HG03575 (cell line): ENCODE measurements at regions not wholly inside any gene's neighbourhood (a gene's known extent, or its start where the extent isn't known, plus 50 kb on each side); places are given as distances from the start of the nearest gene placed in this dataset.
"Not testable (repeated sequence)": the region's sequence is repeated elsewhere in the genome, so short reads cannot be mapped to it uniquely, and the experiment has no call there.

Source experiments
- ATAC-seq: cut with Tn5 transposase; IDR thresholded peaks from one replicate; pipeline ENCODE4 v1.9.1; 2021; ENCODE audit not compliant: unreplicated experiment, insufficient number of reproducible peaks, low FRiP score; ENCODE audit errors: extremely low read depth

GRCh38 chrX:67213686-67214085, 330.1 kb upstream of the AR start:
- ATAC-seq = not testable (repeated sequence)

- ATAC-seq = no peak
Measured at GRCh38 chrX:67207912-67208311, 335.9 kb upstream of the AR start.

DNA sequence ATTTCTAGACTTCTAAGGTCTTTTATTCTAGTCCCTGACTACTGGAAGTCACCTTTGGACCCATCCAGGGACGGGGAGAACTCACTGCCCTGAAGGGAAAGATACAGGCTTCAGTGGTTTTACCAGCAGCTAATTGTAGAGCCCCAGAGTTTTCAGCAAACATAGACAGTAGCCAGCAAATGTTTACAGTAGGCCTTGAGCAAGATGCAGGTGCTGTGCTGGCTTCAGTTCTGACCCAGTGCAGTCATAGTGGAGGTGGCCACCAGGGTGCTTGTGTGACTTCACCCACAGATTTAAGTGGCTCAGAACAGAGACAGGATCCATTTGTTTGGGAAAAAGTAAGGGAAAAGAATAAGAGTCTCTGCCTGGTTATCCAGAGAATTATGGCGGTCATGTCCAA, 384.4 kb upstream of the AR start:
- ATAC-seq = no peak

DNA sequence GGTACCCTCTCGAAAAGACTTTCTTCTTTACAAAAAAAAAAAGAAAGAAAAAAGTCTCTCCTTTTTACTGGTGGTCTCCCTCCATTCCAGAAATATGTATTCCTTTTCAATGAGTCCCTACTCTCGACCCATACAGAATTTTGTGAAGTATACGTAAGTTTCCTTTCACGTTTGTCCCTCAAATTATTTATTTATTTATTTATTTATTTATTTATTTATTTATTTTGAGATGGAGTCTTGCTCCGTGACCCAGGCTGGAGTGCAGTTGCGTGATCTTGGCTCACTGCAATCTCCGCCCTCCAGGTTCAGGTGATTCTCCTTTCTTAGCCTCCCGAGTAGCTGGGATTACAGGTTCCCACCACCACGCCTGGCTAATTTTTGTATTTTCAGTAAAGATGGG, 429.2 kb upstream of the AR start:
- no peak for ATAC-seq

GRCh38 chrX:67105758-67106116, 438.1 kb upstream of the AR start:
- no peak for ATAC-seq

DNA sequence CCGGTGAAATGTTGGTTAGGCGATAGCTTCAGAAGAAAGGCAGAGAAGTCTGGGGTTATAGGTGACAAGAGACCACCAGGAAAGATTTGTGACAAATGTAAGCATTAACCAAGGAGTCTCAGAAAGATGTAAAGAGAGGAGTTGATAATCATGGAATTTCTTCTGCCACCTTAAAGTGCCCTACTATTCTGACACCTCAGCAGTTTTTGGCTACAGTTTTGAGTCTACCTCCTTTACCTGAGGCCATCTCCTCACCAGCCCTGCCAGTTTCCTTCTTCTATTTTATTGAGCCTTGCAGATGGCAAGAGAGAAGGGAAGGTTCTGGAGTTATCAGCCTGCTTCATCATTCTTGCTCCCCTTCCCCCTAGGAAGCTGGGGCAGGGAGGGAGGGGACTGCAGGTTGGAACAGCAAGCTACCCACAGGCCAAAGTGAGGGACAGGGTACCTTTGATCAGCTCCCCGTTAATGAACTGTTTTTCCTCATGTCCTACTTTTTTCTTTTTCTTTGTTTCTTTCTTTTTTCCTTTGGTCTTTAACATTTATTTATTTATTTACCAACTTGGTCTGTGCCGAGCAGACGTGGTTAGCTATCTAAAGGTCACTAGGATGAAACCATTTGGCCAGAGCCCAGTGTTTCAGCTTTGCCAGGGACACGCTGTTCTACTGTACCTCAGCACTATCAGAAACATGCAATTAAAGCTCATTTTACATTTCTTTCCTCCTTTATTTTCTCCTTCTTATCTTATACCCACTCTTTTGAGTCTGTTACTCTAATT, 438.7 kb upstream of the AR start:
- no peak for ATAC-seq

GRCh38 chrX:67100031-67100884, 443.6 kb upstream of the AR start:
- ATAC-seq = no peak

GRCh38 chrX:67094061-67094460, 449.8 kb upstream of the AR start:
- ATAC-seq = no peak

- ATAC-seq = no peak
Measured at GRCh38 chrX:67050760-67051159, 411.9 kb upstream of the EDA2R start.

DNA sequence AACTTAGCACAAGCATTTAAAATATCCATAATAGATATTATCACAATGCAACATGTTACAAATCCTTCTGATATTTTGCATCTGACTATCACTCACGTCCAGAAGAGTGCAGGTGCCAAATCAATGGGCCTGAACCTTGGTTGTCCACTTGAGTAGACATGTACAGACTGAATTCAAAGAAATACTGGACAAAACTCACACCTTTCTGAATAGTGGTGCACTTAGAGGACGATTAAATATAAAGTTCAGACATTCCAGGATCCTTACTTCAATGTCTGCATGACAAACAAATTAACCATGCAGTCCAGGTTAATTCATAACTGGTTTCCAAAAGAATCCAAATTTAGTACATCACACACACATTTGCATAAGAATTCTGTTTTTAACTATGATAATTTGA, 406.0 kb upstream of the EDA2R start:
- ATAC-seq = no peak

DNA sequence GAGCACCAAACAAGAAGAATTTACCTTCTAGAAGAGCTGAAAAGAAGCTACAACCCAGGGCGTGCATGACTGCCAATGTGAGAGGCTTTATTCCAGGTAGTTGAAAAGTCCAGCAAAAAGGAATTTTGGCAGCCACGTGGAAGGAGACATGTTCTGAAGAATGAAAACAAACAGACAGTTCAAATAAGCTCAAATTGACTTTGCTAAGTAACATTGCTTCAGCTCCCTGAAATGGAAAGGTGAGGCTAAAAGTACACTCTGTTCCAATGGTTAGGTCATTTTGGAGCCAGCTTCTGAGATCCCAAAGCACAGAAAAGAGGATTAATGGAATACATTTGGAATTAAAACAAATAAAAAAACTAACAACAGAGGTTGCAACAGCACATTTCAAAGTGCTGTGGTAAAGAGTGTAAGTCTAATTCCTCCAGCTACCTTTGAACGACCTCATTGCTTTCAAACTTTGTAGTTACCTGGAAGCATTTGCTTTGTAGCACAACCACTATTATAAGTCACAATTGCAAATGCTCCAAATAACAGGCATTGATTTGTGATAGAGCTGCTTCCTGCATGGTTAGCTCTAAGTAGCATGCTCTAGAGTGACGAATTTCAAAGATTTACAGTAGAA, 405.3 kb upstream of the EDA2R start:
- no peak for ATAC-seq

DNA sequence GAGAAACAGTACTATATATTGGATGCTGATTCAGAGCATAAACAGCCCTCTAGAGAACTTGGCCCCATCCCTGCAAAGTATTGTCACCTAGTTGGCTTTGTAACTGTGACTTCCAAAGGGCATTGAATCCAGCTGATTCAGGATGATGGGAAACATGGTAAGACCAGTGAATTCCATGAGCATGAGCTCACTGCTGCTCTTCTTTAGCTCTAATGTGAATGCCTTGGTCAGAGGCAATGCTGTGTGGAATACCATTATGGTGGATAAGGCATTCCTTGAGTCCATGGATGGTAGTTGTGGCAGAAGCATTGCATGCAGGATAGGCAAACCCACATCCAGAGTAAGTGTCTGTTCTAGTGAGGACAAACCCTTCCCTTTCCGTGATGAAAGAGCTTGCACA, 365.6 kb upstream of the EDA2R start:
- no peak for ATAC-seq

DNA sequence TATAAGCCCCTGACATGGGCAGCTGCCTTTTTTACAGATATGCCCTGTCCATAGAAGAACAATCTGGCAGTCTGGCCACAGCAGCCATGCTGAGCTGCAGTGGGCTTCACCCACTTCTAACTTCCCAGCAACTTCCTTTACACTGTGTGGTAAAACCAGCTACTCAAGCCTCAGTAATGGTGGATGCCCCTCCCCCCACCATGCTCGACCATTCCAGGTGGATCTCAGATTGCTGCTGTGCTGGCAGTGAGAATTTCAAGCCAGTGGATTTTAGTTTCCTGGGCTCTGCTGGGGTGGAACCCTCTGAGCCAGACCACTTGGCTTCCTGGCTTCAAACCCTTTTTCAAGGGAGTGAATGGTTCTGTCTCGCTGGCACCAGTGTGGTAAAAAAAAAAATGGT, 355.9 kb upstream of the EDA2R start:
- ATAC-seq = no peak

DNA sequence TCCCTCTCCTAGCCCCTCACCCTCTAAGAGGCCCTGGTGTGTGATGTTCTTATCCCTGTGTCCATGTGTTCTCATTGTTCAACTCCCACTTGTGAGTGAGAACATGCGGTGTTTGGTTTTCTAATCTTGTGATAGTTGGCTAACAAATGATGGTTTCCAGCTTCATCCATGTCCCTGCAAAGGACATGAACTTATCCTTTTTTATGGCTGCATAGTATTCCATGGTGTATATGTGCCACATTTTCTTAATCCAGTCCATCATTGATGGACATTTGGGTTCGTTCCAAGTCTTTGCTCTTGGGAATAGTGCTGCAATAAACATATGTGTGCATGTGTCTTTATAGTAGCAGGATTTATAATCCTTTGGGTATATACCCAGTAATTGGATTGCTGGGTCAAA, 353.2 kb upstream of the EDA2R start:
- not testable (repeated sequence) for ATAC-seq

GRCh38 chrX:66988331-66988730, 349.5 kb upstream of the EDA2R start:
- no peak for ATAC-seq

- no peak for ATAC-seq
Measured at GRCh38 chrX:66961665-66962064, 322.8 kb upstream of the EDA2R start.

DNA sequence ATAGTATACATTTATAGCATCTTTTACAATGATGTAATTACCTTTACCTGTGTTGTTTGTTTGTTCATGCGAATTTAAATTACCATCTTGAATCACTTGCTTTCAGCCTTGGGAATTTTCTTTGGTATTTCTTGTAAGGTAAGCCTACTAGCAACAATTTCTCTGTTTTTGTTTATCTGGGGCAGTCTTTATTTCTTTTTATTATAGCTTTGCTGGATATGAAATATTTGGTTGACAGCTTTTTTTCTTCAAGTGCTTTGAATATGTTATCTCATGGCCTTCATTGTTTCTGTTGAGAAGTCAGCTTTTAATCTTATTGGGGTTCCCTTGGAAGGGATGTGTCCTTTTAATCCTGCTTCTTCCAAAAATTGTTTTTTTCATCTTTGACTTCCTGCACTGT, 292.8 kb upstream of the EDA2R start:
- ATAC-seq = no peak

DNA sequence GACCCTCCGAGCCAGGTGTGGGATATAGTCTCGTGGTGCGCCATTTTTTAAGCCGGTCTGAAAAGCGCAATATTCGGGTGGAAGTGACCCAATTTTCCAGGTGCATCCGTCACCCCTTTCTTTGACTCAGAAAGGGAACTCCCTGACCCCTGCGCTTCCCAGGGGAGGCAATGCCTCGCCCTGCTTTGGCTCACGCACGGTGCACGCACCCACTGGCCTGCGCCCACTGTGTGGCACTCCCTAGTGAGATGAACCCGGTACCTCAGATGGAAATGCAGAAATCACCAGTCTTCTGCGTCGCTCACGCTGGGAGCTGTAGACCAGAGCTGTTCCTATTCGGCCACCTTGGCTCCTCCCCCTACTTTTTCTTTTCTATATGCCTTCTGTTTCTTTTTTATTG, 291.6 kb upstream of the EDA2R start:
- not testable (repeated sequence) for ATAC-seq

GRCh38 chrX:66920296-66920695, 281.4 kb upstream of the EDA2R start:
- no peak for ATAC-seq

- ATAC-seq = no peak
Measured at GRCh38 chrX:66919280-66919832, 280.5 kb upstream of the EDA2R start.
